Ishikawa (cell line): ENCODE measurements at regions not wholly inside any gene's neighbourhood (a gene's known extent, or its start where the extent isn't known, plus 50 kb on each side); places are given as distances from the start of the nearest gene placed in this dataset.

ENCODE experiments used
- CEBPB ChIP-seq: IDR thresholded peaks from 2 replicates; pipeline ENCODE4 v1.6.1; 2012
- CREB1 ChIP-seq: IDR thresholded peaks from 2 replicates; pipeline ENCODE4 v1.6.1; 2012; ENCODE audit warnings: low read depth
- EGR1 ChIP-seq: IDR thresholded peaks from 2 replicates; pipeline ENCODE4 v1.6.1; 2012
- EP300 ChIP-seq: IDR thresholded peaks from 2 replicates; pipeline ENCODE4 v1.6.1; 2012; ENCODE audit warnings: borderline replicate concordance
- NFIC ChIP-seq: IDR thresholded peaks from 2 replicates; pipeline ENCODE4 v1.6.1; 2012
- RAD21 ChIP-seq: IDR thresholded peaks from 2 replicates; pipeline ENCODE4 v1.6.1; 2012; ENCODE audit warnings: low read depth
- TAF1 ChIP-seq: IDR thresholded peaks from 2 replicates; pipeline ENCODE4 v1.6.1; 2012; ENCODE audit warnings: low read depth, mild to moderate bottlenecking
- TCF12 ChIP-seq: IDR thresholded peaks from 2 replicates; pipeline ENCODE4 v1.6.1; 2012; ENCODE audit warnings: low read depth
- TEAD4 ChIP-seq: IDR thresholded peaks from 2 replicates; pipeline ENCODE4 v1.6.1; 2012
- YY1 ChIP-seq: IDR thresholded peaks from 2 replicates; pipeline ENCODE4 v1.6.1; 2012; ENCODE audit warnings: low read depth
- ZBTB7A ChIP-seq: IDR thresholded peaks from 2 replicates; pipeline ENCODE4 v1.6.1; 2012; ENCODE audit warnings: low read depth
- TF ChIP-seq, protein P1 (sequence below): IDR thresholded peaks from 2 replicates; pipeline ENCODE4 v1.6.1; 2012
- TF ChIP-seq, protein P2 (sequence below): IDR thresholded peaks from 2 replicates; pipeline ENCODE4 v1.6.1; 2012; ENCODE audit warnings: low read depth, mild to moderate bottlenecking
- TF ChIP-seq, protein P3 (sequence below): IDR thresholded peaks from 2 replicates; pipeline ENCODE4 v1.6.1; 2012

DNA sequence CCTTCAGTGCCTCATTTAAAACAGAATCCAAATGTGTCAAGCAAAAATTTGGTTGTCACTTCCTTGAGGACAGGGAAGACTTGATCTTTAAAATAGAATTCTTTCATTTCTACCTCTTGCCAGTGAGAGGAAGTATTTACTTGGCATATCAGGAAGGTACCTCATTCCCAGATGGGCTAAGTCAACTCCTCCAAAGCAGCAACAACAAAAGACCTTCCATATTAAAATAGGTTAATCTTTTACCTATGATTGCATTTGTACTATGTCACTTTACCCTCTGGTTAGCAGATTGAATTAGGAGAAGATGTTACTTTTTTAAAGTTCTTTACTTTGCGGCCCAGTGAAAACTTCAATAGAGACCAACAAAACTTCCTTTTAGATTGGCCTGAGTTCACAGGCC is 462.1 kb upstream of the ADAMTS9 start:
- TF ChIP-seq TAF1 (no peak), TEAD4 (no peak), YY1 (no peak), CEBPB (no peak), EP300 (no peak), ZBTB7A (no peak), RAD21 (no peak), NFIC (no peak), TCF12 (no peak), CREB1 (no peak), EGR1 (no peak)
- TF ChIP-seq, protein P1, sequence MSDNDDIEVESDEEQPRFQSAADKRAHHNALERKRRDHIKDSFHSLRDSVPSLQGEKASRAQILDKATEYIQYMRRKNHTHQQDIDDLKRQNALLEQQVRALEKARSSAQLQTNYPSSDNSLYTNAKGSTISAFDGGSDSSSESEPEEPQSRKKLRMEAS, result no peak
- TF ChIP-seq, protein P2, sequence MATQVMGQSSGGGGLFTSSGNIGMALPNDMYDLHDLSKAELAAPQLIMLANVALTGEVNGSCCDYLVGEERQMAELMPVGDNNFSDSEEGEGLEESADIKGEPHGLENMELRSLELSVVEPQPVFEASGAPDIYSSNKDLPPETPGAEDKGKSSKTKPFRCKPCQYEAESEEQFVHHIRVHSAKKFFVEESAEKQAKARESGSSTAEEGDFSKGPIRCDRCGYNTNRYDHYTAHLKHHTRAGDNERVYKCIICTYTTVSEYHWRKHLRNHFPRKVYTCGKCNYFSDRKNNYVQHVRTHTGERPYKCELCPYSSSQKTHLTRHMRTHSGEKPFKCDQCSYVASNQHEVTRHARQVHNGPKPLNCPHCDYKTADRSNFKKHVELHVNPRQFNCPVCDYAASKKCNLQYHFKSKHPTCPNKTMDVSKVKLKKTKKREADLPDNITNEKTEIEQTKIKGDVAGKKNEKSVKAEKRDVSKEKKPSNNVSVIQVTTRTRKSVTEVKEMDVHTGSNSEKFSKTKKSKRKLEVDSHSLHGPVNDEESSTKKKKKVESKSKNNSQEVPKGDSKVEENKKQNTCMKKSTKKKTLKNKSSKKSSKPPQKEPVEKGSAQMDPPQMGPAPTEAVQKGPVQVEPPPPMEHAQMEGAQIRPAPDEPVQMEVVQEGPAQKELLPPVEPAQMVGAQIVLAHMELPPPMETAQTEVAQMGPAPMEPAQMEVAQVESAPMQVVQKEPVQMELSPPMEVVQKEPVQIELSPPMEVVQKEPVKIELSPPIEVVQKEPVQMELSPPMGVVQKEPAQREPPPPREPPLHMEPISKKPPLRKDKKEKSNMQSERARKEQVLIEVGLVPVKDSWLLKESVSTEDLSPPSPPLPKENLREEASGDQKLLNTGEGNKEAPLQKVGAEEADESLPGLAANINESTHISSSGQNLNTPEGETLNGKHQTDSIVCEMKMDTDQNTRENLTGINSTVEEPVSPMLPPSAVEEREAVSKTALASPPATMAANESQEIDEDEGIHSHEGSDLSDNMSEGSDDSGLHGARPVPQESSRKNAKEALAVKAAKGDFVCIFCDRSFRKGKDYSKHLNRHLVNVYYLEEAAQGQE, result no peak
- TF ChIP-seq, protein P3, sequence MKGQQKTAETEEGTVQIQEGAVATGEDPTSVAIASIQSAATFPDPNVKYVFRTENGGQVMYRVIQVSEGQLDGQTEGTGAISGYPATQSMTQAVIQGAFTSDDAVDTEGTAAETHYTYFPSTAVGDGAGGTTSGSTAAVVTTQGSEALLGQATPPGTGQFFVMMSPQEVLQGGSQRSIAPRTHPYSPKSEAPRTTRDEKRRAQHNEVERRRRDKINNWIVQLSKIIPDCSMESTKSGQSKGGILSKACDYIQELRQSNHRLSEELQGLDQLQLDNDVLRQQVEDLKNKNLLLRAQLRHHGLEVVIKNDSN, result no peak
